ENCODE measurements at regions not wholly inside any gene's neighbourhood (a gene's known extent, or its start where the extent isn't known, plus 50 kb on each side); places are given as distances from the start of the nearest gene placed in this dataset.

GRCh38 chr1:220991506-220991905 is 112.3 kb downstream of the HLX start:
- TF ChIP-seq CEBPB (IDR thresholded peaks at IDR 0.05; ENCODE audit: borderline replicate concordance, low read depth, low read length) (no peak), BHLHE40 (IDR thresholded peaks at IDR 0.05; ENCODE audit: low read length) (no peak), NFIC (IDR thresholded peaks at IDR 0.05; ENCODE audit: low read length) (no peak), BRCA1 (CRISPR knock-in tag; IDR thresholded peaks at IDR 0.05) (no peak), ATF7 (IDR thresholded peaks at IDR 0.05) (no peak), ATF7 (CRISPR knock-in tag; IDR thresholded peaks at IDR 0.05) (no peak)

Measured in HepG2 (cell line).